HL-60/S4 treated with phorbol 12-myristate 13-acetate at 8.2 ng/mL for 4 days and 3 days (cell line): ENCODE measurements at regions not wholly inside any gene's neighbourhood (a gene's known extent, or its start where the extent isn't known, plus 50 kb on each side); places are given as distances from the start of the nearest gene placed in this dataset.

Source experiments
- in situ Hi-C: fragments of 300-500 bp; cut with MboI; formaldehyde crosslinking; loops from 2 replicates; pipeline ENCODE4 v1.15.0; 2022; ENCODE audit warnings: low sequenced_read_pairs

DNA sequence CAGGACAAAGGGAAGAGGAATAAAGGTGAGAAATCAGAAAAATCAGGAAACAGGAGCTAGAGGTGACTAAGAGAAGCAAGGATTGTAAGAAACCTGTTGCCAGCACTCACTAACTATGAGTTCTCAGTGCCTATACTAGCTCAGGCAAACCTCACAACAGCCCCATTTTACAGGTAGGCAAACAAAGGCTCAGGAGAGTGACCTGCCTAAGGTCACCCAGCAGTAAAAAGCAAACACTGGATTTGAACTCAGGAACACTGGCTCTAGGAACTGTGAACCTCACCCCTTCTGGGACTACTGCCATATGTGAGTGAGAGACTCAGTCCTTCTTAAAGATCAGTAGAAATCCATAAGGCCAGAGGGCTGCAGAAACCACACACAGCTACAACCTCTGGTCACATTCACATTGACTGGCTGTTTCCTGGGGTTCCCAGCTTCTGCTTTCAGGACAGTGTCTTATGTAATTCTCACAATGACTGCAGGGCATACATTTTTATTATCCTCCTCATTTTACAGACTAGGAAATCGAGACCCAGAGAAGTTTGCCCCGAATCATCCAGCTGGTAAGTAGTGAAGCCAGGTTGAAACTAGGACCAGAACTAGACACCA, 80.7 kb upstream of the MAFB start:
- in situ Hi-C loops, result no loop called here

GRCh38 chr20:40770564-40771307, 81.7 kb upstream of the MAFB start:
- in situ Hi-C loops, result no loop called here

GRCh38 chr20:40771308-40771610, 82.2 kb upstream of the MAFB start:
- in situ Hi-C loops, result no loop called here

DNA sequence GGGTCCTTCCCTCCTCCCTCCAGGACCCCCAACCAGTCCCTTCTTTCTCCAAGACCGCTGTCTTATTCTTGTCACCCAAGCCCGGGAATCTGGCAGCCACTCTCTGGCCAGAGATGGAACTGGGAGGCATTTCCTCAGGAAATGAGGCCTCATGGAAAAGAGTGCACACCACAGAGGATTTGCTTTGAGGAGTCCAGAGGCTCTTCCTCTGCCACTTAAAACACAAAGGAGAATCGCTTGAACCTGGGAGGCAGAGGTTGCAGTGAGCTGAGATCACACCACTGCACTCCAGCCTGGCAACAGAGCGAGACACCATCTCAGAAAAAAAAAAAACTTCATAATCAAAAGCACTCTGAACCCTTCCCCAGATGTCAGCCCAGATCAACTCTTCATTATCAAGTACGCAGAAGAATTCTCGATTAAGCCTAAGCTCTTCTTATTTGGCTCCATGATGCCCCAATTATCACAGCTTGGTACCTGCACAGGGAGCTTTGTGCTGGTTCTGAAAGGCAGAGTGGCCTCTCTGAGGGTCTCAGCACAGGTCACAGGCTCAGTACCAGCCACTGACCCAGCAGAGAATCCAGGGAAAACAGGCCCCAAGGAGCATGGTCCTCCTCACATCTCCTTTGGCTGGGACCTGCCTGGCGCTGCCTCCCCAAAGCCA, 82.9 kb upstream of the MAFB start:
- in situ Hi-C loops, result no loop called here

GRCh38 chr20:40773376-40773775, 84.3 kb upstream of the MAFB start:
- in situ Hi-C loops, result no loop called here

DNA sequence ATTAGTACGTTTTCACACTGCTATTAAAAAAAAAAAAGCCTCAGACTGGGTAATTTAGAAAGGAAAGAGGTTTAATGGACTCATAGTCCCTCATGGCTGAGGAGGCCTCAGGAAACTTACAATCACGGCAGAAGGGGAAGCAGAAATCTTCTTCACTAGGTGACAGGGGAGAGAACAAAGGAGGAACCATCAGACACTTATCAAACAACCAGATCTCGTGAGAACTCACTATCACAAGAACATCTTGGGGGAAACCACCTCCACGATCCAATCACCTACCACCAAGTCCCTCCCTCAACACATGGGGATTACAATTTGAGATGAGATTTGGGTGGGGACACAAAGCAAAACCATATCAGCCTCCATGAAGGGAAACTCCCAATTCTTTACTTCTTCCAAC, 85.2 kb upstream of the MAFB start:
- in situ Hi-C loops, result no loop called here

- in situ Hi-C loops, result no loop called here
These were observed 86.6 kb upstream of the MAFB start for GRCh38 chr20:40775561-40776146.

DNA sequence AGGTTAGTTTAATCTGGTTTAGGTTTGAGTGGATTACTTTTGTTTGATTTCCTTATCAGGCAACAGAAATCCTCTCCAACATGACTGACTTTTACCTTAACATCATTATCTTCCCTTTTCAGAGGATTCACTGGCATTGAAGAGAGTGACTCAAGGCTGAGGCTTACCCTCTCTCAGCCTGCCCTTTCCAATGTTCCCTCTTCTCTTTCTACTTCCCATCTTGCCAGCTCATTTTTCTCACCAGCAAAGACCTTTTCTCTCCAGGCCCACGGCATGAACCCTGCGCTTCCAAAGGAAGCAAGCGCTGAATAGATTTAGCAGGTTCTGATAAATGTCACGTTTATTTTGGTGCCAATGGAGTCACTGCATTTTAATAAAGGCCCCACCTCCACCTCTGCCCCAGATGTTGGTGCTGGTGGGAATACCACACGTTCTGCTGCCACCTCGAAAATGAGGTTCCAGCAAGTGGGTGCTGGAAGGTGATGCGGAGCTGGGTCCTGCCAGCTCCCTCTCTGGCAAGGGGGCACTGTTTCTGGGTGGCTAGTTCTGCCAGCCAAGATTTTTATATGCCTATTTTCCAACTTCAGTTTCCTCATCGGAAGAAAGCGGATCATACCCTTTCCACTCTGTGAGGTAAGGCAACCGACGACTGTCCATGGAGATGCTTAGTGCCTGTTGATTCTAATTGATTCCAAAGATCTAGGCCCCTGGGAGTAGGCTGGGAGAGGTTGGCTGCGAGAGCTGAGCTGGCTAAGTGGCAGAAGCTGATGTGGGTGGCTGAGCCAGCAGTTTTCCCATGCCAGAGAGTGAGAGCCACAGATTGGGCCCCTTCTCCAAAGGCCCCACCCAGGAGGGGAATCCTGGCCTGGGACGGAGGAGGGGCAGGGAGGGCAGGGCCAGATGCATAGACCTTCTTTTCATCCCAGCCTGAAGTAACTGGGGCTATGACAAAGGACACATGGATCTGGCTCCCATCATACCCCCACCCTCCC, 87.7 kb upstream of the MAFB start:
- in situ Hi-C loops, result no loop called here

- in situ Hi-C loops, result no loop called here
These were observed 88.6 kb upstream of the MAFB start for GRCh38 chr20:40777653-40778052.

- in situ Hi-C loops, result no loop called here
These were observed 90.0 kb upstream of the MAFB start for GRCh38 chr20:40778894-40779496.

GRCh38 chr20:40781327-40782042, 92.4 kb upstream of the MAFB start:
- in situ Hi-C loops, result no loop called here

DNA sequence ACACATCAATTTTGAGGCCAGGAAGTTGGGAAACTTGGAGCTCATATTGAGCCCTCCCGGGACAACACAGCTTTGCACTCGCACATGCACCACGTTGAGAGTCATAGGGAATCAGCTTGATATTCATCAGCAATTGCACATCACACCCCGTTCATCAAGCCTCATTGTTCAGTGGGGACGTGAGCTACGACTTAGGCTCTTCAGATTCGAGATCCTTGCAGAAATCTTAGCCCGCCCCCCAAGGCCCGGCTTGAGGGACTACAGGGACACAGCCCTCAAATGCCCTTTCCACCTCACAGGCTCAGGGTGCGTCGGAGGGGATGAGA, 93.0 kb upstream of the MAFB start:
- in situ Hi-C loops, result no loop called here

GRCh38 chr20:40785346-40785745, 96.3 kb upstream of the MAFB start:
- in situ Hi-C loops, result no loop called here

- in situ Hi-C loops, result no loop called here
These were observed 97.3 kb upstream of the MAFB start for GRCh38 chr20:40786336-40786735.

DNA sequence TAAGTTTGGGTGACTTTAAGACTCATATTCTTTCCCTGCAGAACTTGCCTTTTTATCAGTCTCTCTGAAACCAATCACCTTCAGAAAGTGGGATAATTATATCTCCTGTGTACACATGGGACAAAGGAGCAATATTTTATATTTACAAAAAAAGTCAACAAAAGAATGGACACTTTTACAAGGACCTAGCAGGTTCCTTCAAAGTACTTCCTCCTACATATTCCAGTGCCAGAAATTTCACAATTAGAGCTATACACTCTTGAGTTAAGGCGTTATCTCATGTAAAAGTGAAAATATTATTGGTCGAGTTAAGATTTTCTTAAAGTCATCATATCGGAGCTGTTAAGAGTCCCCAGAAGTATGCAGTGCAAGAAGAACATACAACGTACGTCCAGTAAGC, 98.9 kb upstream of the MAFB start:
- in situ Hi-C loops, result no loop called here

DNA sequence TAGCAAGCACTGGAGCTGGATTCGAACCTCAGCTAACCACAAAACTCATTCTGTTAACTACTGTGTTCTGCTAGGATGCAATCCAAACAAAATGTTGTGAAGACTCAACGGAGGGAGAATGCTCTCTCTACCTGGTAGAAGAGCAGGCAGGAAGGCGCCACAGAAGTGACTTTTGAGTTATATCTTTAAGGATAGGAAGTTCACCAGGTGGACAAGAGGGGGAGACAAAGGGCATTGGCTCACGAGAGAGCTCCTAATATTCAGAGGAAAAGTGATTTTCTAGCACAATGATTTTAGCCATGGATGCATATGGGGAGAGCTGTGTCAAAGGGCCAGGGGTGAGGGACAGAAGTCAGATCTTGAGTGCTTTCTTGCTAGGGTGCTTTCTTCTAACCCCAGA, 108.4 kb upstream of the MAFB start:
- in situ Hi-C loops, result no loop called here

- in situ Hi-C loops, result no loop called here
These were observed 109.0 kb upstream of the MAFB start for GRCh38 chr20:40798066-40798465.

DNA sequence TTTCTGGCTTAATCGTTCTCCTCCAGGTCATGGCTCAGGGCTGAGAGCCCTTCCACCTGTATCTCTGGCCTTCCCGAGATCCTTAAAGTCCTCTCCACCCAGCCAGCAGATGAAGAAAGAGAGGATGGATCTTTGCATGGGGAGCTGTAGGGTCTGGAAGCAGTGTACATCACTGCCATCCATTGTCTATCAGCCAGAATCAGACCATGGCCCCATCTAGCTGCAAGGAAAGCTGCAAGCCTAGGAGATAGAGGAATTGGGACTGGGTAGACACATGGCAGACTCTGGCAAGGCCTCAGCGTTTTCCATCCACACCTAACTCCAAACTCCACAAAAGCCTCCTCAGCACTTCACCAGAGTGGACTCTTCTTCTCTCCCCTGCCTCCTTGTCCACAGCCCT, 113.8 kb upstream of the MAFB start:
- in situ Hi-C loops, result no loop called here

DNA sequence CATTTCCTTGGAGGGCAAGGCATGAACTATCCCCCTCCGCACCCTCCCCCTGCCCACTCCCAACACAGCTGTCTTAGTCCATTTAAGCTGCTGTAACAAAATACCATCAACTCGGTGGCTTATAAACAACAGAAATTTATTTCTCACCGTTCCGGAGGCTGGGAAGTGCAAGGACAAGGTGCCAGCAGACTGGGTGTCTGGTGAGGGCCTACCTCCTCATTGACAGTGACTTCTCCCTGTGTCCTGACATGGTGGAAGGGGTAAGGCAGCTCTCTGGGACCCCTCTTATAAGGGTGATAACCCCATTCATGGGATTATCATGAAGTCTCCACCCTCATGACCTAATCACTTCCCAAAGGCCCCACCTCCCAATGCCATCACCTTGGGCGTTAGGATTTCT, 114.3 kb upstream of the MAFB start:
- in situ Hi-C loops, result no loop called here

- in situ Hi-C loops, result no loop called here
These were observed 116.6 kb upstream of the MAFB start for GRCh38 chr20:40805592-40805991.
